ENCODE measurements at regions not wholly inside any gene's neighbourhood (a gene's known extent, or its start where the extent isn't known, plus 50 kb on each side); places are given as distances from the start of the nearest gene placed in this dataset.
"Not testable (repeated sequence)": the region's sequence is repeated elsewhere in the genome, so short reads cannot be mapped to it uniquely, and the experiment has no call there.

DNA sequence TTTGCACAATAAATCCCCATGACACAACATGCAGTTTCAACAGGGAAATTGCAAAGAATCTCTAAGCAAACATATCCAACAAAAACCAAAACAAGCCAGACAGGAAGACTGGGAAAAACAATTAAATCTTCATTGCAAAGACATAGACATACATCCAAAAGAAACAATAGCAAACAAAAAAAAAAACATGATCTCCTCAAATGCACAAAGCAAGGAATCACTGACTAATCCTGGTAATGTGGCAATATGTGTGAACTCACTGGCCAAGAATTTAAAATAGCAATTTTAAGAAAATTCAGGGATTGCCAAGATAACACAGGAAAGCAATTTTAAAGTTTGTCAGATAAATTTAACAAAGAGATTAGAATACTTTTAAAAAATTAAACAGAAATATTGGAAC, 520.1 kb upstream of the SMC2 start:
- ChIA-PET POLR2A (ENCODE audit: unreplicated experiment) (no interaction called here), CTCF (no interaction called here)
- intact Hi-C loops (cut with micrococcal nuclease; ENCODE audit: unreplicated experiment), result no loop called here
- Histone ChIP-seq H3K4me2 (no peak overlapping the region), H4K20me1 (ENCODE audit: insufficient read depth) (no peaks in the 10 kb centered on the region; the same call in 1 of the 2 replicates), H2AFZ (no peak overlapping the region), H3K27me3 (ENCODE audit: insufficient read depth, low read depth) (no peaks in the 10 kb centered on the region), H3K9me2 (ENCODE audit: insufficient read depth) (no peaks in the 10 kb centered on the region), H3F3A (ENCODE audit: insufficient read depth, low read depth) (no peaks in the 10 kb centered on the region), H3K4me1 (replicated peaks; ENCODE audit: insufficient read depth) (no peaks in the 10 kb centered on the region), H3K79me2 (ENCODE audit: low read depth) (no peaks in the 10 kb centered on the region), H3K9me3 (ENCODE audit: insufficient read depth, low read depth) (no peaks in the 10 kb centered on the region; the same call in 1 of the 2 replicates), H3K4me3 (no peak overlapping the region), H3K27ac (no peak overlapping the region), H3K36me3 (ENCODE audit: low read depth) (no peaks in the 10 kb centered on the region)
- TF ChIP-seq EZH2 (IDR thresholded peaks at IDR 0.05; ENCODE audit: low read depth), result no peak
- TF ChIP-seq, protein P1, sequence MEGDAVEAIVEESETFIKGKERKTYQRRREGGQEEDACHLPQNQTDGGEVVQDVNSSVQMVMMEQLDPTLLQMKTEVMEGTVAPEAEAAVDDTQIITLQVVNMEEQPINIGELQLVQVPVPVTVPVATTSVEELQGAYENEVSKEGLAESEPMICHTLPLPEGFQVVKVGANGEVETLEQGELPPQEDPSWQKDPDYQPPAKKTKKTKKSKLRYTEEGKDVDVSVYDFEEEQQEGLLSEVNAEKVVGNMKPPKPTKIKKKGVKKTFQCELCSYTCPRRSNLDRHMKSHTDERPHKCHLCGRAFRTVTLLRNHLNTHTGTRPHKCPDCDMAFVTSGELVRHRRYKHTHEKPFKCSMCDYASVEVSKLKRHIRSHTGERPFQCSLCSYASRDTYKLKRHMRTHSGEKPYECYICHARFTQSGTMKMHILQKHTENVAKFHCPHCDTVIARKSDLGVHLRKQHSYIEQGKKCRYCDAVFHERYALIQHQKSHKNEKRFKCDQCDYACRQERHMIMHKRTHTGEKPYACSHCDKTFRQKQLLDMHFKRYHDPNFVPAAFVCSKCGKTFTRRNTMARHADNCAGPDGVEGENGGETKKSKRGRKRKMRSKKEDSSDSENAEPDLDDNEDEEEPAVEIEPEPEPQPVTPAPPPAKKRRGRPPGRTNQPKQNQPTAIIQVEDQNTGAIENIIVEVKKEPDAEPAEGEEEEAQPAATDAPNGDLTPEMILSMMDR (conservative IDR thresholded peaks at IDR 0.05), result no peak
- no peak for DNase-seq
- no TSS peak for BruUV-seq (replicated peaks)

DNA sequence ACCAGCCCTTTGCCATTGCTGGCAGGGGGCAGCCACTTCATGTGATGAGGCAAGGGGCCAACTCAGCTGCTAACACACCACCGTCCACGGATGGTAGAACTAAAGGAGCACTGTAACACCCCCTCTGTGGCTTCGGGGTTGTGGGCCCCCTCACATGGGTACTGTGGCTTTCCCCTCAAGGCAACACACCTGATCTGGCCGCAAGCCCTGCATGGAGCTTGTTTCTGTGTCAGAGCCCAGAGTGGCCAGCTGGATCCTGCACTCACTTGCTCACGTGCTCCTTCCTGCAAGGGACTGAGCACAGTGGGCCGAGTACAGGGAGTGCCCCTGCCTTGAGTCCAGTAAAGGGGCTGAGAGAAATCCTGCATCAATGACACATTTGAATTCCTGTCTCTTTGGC, 507.4 kb upstream of the SMC2 start:
- Histone ChIP-seq H3K9me2 (ENCODE audit: insufficient read depth) (no peaks in the 10 kb centered on the region; the same call in 1 of the 2 replicates), H2AFZ (no peak overlapping the region), H3K27ac (no peak overlapping the region), H3K4me1 (replicated peaks; ENCODE audit: insufficient read depth) (no peaks in the 10 kb centered on the region), H3K4me3 (no peak overlapping the region), H3F3A (ENCODE audit: insufficient read depth, low read depth) (no peaks in the 10 kb centered on the region), H3K9me3 (ENCODE audit: insufficient read depth, low read depth) (no peaks in the 10 kb centered on the region), H3K79me2 (ENCODE audit: low read depth) (no peaks in the 10 kb centered on the region), H3K36me3 (ENCODE audit: low read depth) (no peaks in the 10 kb centered on the region), H4K20me1 (ENCODE audit: insufficient read depth) (no peaks in the 10 kb centered on the region), H3K27me3 (ENCODE audit: insufficient read depth, low read depth) (no peaks in the 10 kb centered on the region), H3K4me2 (no peak overlapping the region)
- CTCF ChIA-PET, result no interaction called here
- intact Hi-C loops (cut with micrococcal nuclease; ENCODE audit: unreplicated experiment), result no loop called here
- POLR2A ChIA-PET (ENCODE audit: unreplicated experiment), result no interaction called here
- no peak for DNase-seq
- BruUV-seq (replicated peaks), result no TSS peak
- TF ChIP-seq EZH2 (IDR thresholded peaks at IDR 0.05; ENCODE audit: low read depth), result no peak
- TF ChIP-seq, protein P1 (conservative IDR thresholded peaks at IDR 0.05), result no peak

DNA sequence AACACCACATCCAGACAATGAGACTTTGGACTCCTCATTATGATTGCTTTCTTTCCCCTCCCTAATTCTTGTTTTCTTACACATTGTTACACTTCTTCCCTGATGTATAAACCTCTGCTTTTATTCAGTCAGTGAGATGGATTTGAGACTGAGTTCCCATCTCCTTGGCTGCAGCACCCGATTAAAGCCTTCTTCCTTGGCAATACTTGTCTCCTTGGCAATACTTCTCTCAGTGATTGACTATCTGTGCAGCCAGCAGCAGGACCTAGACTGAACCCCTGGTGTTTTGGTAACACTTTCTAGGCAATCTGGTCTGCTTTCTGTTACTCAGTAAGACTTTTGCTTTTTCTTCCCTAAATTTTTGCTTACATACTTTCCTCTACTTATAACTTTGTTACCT, 492.8 kb upstream of the SMC2 start:
- no peak for TF ChIP-seq EZH2 (IDR thresholded peaks at IDR 0.05; ENCODE audit: low read depth)
- TF ChIP-seq, protein P1 (conservative IDR thresholded peaks at IDR 0.05), result no peak
- Histone ChIP-seq H3K4me2 (no peak overlapping the region), H3K27me3 (ENCODE audit: insufficient read depth, low read depth) (no peaks in the 10 kb centered on the region), H3K9me2 (ENCODE audit: insufficient read depth) (no peaks in the 10 kb centered on the region), H3K4me1 (replicated peaks; ENCODE audit: insufficient read depth) (no peaks in the 10 kb centered on the region), H3K27ac (no peak overlapping the region), H3K4me3 (no peak overlapping the region), H3F3A (ENCODE audit: insufficient read depth, low read depth) (no peaks in the 10 kb centered on the region), H3K9me3 (ENCODE audit: insufficient read depth, low read depth) (no peaks in the 10 kb centered on the region), H2AFZ (no peak overlapping the region), H4K20me1 (ENCODE audit: insufficient read depth) (no peaks in the 10 kb centered on the region), H3K36me3 (ENCODE audit: low read depth) (no peaks in the 10 kb centered on the region), H3K79me2 (ENCODE audit: low read depth) (no peaks in the 10 kb centered on the region)
- intact Hi-C loops (cut with micrococcal nuclease; ENCODE audit: unreplicated experiment), result no loop called here
- no peak for DNase-seq
- POLR2A ChIA-PET (ENCODE audit: unreplicated experiment), result no interaction called here
- no TSS peak for BruUV-seq (replicated peaks)
- CTCF ChIA-PET, result no interaction called here

DNA sequence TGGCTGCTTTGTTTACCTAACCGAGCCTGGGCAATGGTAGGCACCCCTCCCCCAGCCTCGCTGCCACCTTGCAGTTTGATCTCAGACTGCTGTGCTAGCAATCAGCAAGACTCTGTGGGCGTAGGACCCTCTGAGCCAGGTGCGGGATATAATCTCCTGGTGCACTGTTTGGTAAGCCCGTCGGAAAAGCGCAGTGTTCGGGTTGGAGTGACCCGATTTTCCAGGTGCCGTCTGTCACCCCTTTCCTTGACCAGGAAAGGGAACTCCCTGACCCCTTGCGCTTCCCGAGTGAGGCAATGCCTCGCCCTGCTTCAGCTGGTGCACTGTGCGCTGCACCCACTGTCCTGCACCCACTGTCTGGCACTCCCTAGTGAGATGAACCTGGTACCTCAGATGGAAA, 482.2 kb upstream of the SMC2 start:
- POLR2A ChIA-PET (ENCODE audit: unreplicated experiment); H3K4me1 ChIP-seq (replicated peaks; ENCODE audit: insufficient read depth); H3K36me3 ChIP-seq (ENCODE audit: low read depth); H3K9me2 ChIP-seq (ENCODE audit: insufficient read depth); H3F3A ChIP-seq (ENCODE audit: insufficient read depth, low read depth); H4K20me1 ChIP-seq (ENCODE audit: insufficient read depth); BruUV-seq (replicated peaks); H3K4me3 ChIP-seq; H3K79me2 ChIP-seq (ENCODE audit: low read depth); H3K9me3 ChIP-seq (ENCODE audit: insufficient read depth, low read depth); H3K27me3 ChIP-seq (ENCODE audit: insufficient read depth, low read depth); CTCF ChIA-PET; DNase-seq; intact Hi-C loops (cut with micrococcal nuclease; ENCODE audit: unreplicated experiment); H3K27ac ChIP-seq; H2AFZ ChIP-seq: not testable (repeated sequence)
- 0 out of 2 replicates have a peak overlapping the region, but pooled peaks have one; percentile 26 for H3K4me2 ChIP-seq

Measured in PC-9 (cell line).